PFSK-1 (cell line): ENCODE measurements at regions not wholly inside any gene's neighbourhood (a gene's known extent, or its start where the extent isn't known, plus 50 kb on each side); places are given as distances from the start of the nearest gene placed in this dataset.

Experiments
- POLR2AphosphoS5 ChIP-seq: IDR thresholded peaks from 2 replicates; pipeline ENCODE4 v1.6.1; 2012; ENCODE audit warnings: low read depth, mild to moderate bottlenecking, control low read depth, low read length, moderate library complexity
- TF ChIP-seq, protein P1 (sequence below), 2 experiments: IDR thresholded peaks; 2 replicates each; pipeline versions ENCODE4 v1.6.1 to v1.8.0; 2011 to 2012; ENCODE audit warnings: low read depth in 2 of 2, low read length in 2 of 2, control low read depth in 1 of 2, inconsistent platforms in 1 of 2, mild to moderate bottlenecking in 1 of 2, moderate library complexity in 1 of 2; ENCODE audit not compliant: insufficient read depth in 1 of 2

DNA sequence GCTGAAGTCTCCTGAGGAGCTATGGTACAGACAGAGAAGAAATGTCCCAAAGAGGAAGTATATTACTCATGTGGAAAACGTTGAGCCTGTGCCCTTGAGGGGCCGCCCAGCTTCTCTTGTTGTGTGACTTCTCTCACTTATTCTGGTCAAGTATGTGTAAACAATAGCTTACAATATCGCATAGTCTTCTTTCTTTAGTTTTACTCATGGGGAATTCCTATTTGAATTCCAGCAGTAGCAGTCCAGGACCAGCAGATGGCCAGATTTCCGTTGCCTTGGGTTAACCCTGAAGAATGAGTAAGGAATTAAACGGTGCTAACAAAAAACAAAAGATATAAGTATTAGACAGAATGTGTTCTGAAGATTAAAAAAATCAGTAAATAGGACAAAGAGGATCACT lies 522.0 kb upstream of the GJE1 start:
- TF ChIP-seq POLR2AphosphoS5 = no peak
- TF ChIP-seq, protein P1, sequence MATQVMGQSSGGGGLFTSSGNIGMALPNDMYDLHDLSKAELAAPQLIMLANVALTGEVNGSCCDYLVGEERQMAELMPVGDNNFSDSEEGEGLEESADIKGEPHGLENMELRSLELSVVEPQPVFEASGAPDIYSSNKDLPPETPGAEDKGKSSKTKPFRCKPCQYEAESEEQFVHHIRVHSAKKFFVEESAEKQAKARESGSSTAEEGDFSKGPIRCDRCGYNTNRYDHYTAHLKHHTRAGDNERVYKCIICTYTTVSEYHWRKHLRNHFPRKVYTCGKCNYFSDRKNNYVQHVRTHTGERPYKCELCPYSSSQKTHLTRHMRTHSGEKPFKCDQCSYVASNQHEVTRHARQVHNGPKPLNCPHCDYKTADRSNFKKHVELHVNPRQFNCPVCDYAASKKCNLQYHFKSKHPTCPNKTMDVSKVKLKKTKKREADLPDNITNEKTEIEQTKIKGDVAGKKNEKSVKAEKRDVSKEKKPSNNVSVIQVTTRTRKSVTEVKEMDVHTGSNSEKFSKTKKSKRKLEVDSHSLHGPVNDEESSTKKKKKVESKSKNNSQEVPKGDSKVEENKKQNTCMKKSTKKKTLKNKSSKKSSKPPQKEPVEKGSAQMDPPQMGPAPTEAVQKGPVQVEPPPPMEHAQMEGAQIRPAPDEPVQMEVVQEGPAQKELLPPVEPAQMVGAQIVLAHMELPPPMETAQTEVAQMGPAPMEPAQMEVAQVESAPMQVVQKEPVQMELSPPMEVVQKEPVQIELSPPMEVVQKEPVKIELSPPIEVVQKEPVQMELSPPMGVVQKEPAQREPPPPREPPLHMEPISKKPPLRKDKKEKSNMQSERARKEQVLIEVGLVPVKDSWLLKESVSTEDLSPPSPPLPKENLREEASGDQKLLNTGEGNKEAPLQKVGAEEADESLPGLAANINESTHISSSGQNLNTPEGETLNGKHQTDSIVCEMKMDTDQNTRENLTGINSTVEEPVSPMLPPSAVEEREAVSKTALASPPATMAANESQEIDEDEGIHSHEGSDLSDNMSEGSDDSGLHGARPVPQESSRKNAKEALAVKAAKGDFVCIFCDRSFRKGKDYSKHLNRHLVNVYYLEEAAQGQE (IDR thresholded peaks at IDR 0.05; ENCODE audit: insufficient read depth in 1 of 2, low read depth in 2 of 2, low read length in 2 of 2) = no peak
